ENCODE measurements at regions not wholly inside any gene's neighbourhood (a gene's known extent, or its start where the extent isn't known, plus 50 kb on each side); places are given as distances from the start of the nearest gene placed in this dataset.

- TF ChIP-seq CTCF (IDR thresholded peaks at IDR 0.05; ENCODE audit: insufficient read depth, low read length), result no peak
- no peak for TF ChIP-seq SPI1 (IDR thresholded peaks at IDR 0.05; ENCODE audit: borderline replicate concordance, low read depth)
These were observed 161.7 kb upstream of the HMGA2 start for GRCh38 chr12:65662590-65662989.

Data from HL-60 (cell line).